Effector memory CD8-positive, alpha-beta T cell (primary cell): ENCODE measurements at regions not wholly inside any gene's neighbourhood (a gene's known extent, or its start where the extent isn't known, plus 50 kb on each side); places are given as distances from the start of the nearest gene placed in this dataset.

ENCODE experiments used
- ATAC-seq: fragments of 150-1000 bp; cut with Tn5 transposase; replicated peaks from 2 replicates; pipeline ENCODE4 v1.10.0; 2021; ENCODE audit warnings: mild to moderate bottlenecking, moderate library complexity
- DNase-seq, 3 experiments: peaks; one replicate each; pipeline ENCODE4 v3.0.0; 2021
- H3K27ac Mint-ChIP-seq, 2 donors: one replicate each; pipeline ENCODE4 v1.8.0; 2022; ENCODE audit warnings: mild to moderate bottlenecking in 2 of 2, mixed read lengths in 2 of 2, moderate library complexity in 2 of 2
- H3K27me3 Mint-ChIP-seq, 2 donors: one replicate each; pipeline ENCODE4 v1.8.0; 2022; ENCODE audit warnings: mixed read lengths in 2 of 2
- H3K36me3 Mint-ChIP-seq: one replicate; pipeline ENCODE4 v1.8.0; 2022; ENCODE audit warnings: mild to moderate bottlenecking, moderate library complexity, mixed read lengths; ENCODE audit not compliant: insufficient read depth
- H3K4me1 Mint-ChIP-seq, 2 donors: one replicate each; pipeline ENCODE4 v1.8.0; 2022; ENCODE audit warnings: low read depth in 2 of 2, mixed read lengths in 2 of 2
- H3K4me3 Mint-ChIP-seq, 2 donors: one replicate each; pipeline ENCODE4 v1.8.0; 2022; ENCODE audit warnings: mild to moderate bottlenecking in 2 of 2, mixed read lengths in 2 of 2, moderate library complexity in 2 of 2
- H3K9me3 Mint-ChIP-seq, 2 donors: one replicate each; pipeline ENCODE4 v1.8.0; 2022; ENCODE audit warnings: mixed read lengths in 2 of 2

DNA sequence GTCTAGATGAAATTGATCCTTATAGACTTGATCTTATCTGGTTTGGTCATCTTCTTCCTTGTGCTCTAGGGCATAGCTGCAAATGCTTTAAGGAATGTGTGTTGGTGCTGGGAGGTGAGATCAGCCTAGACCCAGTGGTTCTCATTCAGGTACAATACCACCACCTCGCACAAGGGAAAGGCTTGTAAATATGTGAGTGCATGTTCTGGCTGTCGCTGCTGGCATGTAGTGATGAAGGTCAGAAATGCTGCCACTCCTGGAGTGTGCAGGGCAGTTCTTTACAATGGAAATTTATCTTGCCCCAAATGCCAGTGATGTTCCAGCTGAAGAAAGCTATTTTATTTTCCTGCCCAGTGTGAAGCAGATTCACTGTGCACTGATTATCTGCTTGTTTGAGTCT, 900.9 kb downstream of the QKI start:
- no peaks in the 10 kb centered on the region for H3K4me1 Mint-ChIP-seq
- H3K36me3 Mint-ChIP-seq: no peaks in the 10 kb centered on the region
- no peak for ATAC-seq
- no peaks in the 10 kb centered on the region for H3K27me3 Mint-ChIP-seq
- no peaks in the 10 kb centered on the region for H3K9me3 Mint-ChIP-seq
- no peak overlapping the region for H3K4me3 Mint-ChIP-seq
- DNase-seq: no peak
- no peak overlapping the region for H3K27ac Mint-ChIP-seq

DNA sequence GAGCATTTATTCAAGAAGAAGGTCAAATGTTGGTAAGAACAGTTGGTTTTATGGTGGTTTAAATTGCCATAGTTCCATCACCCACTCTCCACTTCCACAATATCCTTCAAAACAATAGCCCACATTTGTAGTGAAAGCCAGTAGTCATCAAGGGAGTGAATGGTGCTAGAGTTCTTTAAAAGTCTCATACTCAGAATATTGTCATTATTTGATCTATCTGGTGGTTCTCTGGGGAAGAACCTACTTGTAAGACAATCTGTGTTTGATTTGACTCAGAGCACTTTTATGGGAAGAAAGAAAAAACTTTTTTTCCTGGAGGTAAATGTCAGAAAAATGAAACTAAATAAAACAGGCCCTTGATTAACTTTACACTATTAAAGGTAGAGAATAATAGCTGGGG, 893.8 kb downstream of the QKI start:
- DNase-seq: no peak
- Mint-ChIP-seq H3K9me3 (peaks cover under 1 to 3% of the 10 kb centered on the region in 2 donors), H3K4me1 (no peaks in the 10 kb centered on the region), H3K27me3 (no peaks in the 10 kb centered on the region), H3K4me3 (no peak overlapping the region), H3K36me3 (no peaks in the 10 kb centered on the region), H3K27ac (no peak overlapping the region)
- no peak for ATAC-seq

DNA sequence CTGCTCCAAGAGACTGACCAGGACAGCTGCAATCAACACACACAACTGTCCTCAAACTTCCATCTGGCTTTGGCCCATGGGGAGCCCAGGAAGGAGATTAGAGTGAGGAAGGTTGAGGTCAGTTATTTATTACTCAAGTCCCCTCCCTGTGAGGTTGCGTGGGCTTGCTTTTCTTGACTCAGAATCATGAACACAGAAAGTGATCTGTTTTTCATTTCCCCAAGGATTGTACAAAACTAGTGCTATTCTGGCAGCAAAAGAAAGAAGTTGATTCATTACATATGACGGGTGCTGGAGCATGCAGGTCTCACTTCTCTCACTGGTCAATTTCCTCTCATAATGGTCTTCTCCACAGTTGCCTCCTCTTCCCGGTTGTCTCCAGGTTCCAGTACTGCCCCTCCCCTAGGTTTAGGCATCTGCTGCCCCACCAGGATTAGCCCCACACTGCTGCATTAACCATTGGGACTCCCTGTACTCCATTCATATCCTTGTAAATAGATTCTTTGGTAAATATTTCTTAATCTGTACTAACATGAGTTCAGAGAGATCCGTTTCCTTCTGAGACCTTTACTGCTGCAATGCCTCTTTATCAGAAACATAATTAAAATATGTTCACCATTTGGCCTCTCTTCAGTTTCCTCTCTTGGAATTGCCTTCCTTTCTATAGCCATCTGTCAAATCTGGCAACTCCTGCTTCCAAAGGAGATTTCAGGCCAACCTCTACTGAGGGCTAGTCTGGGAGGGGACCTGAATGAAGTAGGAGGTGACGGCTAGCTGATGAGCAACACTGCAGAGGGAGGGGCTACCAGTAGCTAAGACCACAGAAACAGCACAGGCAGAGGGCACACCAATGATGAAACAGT, 888.8 kb downstream of the QKI start:
- DNase-seq (no peak), ATAC-seq (no peak)
- Mint-ChIP-seq H3K4me3 (no peak overlapping the region), H3K4me1 (no peaks in the 10 kb centered on the region), H3K27ac (no peak overlapping the region), H3K27me3 (no peaks in the 10 kb centered on the region), H3K9me3 (peaks cover 2 to 16% of the 10 kb centered on the region in 2 donors), H3K36me3 (no peaks in the 10 kb centered on the region)

DNA sequence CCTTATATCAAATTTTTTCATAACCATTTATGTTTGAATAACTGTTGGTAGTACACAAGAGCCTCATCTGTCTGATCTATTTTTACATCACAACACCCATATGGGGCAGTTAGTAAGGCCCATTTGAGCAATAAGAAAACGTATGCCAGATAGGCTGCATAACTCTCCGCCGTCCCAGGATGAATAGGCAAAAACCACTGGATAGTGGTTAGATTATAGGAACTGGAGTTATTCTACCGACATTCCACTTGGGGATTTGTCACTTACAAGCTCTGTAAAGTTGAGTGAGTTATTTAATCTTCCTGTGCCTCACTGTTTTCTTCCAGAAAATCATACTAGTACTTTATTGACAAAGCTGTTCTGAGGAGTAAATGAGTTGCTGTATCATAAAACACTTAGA, 881.9 kb downstream of the QKI start:
- Mint-ChIP-seq H3K27ac (no peak overlapping the region), H3K27me3 (no peaks in the 10 kb centered on the region), H3K9me3 (peaks cover 2 to 8% of the 10 kb centered on the region in 2 donors), H3K36me3 (no peaks in the 10 kb centered on the region), H3K4me3 (no peak overlapping the region), H3K4me1 (no peaks in the 10 kb centered on the region)
- ATAC-seq: no peak
- no peak for DNase-seq

DNA sequence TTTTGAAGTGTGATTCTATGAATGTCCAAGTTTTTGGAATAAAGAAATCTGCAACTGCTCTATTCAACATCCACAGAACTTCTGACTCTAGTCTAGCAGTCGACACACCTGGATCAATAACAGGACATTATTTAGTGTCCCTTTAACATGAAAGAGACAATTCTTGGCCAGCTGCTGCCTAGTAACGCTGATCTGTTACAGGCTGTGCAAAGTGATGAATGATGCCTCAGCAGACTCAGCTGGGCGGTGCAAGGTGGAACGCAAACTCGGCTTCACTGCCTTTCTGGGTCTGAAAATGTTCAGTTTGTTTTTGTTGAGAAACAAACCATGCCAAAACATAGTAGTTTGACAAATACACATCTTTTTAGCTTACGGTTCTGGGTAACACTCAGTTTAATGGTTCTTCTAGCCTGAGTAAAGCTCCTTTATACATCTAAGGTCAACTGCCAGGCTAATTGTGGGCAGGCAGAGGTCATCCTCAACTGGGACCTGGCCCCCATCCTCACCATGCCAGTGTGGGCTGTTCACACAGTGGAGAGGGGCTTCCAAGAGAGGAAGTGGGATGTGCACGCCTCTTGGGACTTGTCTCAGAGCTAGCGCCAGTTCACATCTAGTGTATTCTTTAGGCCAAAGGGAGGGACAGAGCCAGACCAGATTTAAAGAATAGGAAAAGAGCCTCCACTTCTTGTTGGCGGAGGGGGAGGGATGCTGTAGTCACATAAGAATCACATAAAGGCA, 879.7 kb downstream of the QKI start:
- ATAC-seq (no peak), DNase-seq (no peak)
- H3K9me3 Mint-ChIP-seq: peaks cover 2 to 3% of the 10 kb centered on the region in 2 donors
- no peaks in the 10 kb centered on the region for H3K36me3 Mint-ChIP-seq
- no peak overlapping the region for H3K27ac Mint-ChIP-seq
- no peaks in the 10 kb centered on the region for H3K4me1 Mint-ChIP-seq
- no peak overlapping the region for H3K4me3 Mint-ChIP-seq
- H3K27me3 Mint-ChIP-seq: no peaks in the 10 kb centered on the region

DNA sequence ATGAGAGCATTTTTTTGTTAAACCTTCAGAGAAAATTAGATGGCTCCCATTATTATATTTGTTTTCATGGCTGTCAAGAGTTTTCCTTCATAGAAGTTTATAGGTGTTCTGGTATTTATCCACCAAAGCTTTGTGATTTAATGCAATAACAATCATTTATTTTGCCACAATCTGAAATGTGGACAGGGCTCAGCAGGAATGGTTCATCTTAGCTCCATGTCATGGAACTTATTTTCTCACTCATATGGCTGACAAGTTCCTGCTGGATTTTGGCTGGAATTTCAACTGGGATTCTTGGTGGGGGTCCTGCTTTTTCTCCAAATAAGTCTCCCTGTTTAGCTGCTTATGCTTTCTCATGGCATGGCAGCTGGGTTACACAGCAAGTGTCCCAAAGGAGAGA, 876.7 kb downstream of the QKI start:
- Mint-ChIP-seq H3K36me3 (no peaks in the 10 kb centered on the region), H3K4me1 (no peaks in the 10 kb centered on the region), H3K27me3 (no peaks in the 10 kb centered on the region), H3K4me3 (no peak overlapping the region), H3K27ac (no peak overlapping the region), H3K9me3 (no peaks in the 10 kb centered on the region)
- ATAC-seq (no peak), DNase-seq (no peak)

DNA sequence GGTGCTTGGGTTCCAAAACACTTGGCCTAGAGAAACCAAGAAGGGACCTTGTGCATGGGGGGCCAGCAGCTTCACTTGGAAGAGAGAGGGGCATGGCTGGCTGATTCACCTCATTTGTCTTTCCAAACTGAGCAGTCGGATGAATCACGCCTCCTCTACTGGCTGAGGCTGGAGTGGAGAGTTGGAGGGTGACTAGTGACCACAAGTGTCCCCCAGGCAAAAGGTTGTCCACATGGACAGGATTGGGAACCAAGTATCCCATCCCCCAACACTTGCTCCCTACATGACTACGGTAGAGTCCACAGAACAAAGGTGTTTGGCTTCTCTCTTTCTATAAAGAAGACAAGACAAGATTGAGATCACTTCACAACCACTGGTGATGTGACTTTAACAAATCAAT, 875.6 kb downstream of the QKI start:
- DNase-seq: no peak
- Mint-ChIP-seq H3K4me3 (no peak overlapping the region), H3K9me3 (no peaks in the 10 kb centered on the region), H3K27me3 (no peaks in the 10 kb centered on the region), H3K27ac (no peak overlapping the region), H3K36me3 (no peaks in the 10 kb centered on the region), H3K4me1 (no peaks in the 10 kb centered on the region)
- ATAC-seq: no peak

DNA sequence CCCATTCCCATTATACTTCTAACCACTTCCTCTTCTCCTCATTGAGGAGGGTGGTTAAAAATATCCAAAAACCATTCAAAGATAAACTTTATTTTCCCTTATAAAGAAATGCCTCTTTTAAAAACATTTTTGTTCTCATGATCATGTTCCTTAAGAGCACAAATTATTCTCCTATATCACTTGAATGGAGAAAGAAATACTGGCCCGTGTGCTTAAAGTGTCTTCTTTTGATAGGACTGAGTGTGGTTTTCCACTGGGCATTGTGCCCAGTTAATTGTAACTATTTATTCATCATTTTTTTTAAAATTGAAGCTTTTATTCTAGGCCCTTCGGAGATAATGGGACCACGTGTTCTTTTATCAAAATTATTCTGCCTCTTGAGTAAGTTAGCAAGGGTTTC, 871.5 kb downstream of the QKI start:
- Mint-ChIP-seq H3K9me3 (peaks cover 0 to 2% of the 10 kb centered on the region in 2 donors), H3K27ac (no peak overlapping the region), H3K27me3 (no peaks in the 10 kb centered on the region), H3K4me1 (no peaks in the 10 kb centered on the region), H3K36me3 (no peaks in the 10 kb centered on the region), H3K4me3 (no peak overlapping the region)
- DNase-seq (no peak), ATAC-seq (no peak)

DNA sequence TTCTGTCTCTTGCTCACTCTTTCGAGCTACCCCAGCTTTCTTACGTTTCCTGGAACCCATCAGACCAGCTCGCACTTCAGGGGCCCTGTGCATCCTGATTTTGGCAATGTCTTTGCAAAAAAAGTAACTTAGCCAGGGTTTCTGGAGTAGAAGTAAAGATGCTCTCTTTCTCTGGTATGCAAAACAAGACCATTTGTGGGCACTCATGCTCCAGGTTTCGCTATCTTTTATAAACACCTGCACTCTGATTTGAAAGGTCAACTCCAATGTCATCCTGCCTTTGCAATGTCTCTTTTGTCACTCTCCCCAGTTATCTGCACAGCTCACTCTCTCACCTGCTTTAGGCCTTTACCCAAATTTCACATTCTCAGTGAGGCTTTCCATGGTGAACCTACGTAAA, 869.1 kb downstream of the QKI start:
- H3K4me3 Mint-ChIP-seq: no peak overlapping the region
- DNase-seq (no peak), ATAC-seq (no peak)
- peaks cover 3 to 4% of the 10 kb centered on the region in 2 donors for H3K9me3 Mint-ChIP-seq
- no peaks in the 10 kb centered on the region for H3K4me1 Mint-ChIP-seq
- H3K27me3 Mint-ChIP-seq: no peaks in the 10 kb centered on the region
- H3K36me3 Mint-ChIP-seq: no peaks in the 10 kb centered on the region
- no peak overlapping the region for H3K27ac Mint-ChIP-seq

DNA sequence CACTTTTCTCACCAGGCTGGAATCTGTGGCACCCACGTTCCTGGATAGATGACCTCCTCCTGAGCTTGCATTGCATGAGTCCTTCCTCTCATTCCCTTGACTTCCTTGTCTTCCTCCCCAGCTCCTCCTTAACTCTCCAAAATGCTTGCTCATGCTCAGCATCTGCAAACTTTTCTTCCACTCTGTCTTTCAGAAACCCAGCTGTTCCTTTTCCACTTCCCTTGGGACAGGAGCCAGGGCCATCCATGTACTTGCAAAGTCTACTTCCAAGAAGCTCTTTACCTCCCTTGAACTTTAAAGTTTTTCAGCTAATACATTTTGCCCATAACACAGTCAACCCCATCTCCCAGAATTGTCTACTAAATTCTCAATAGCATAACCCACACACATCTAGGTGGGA, 861.7 kb downstream of the QKI start:
- no peaks in the 10 kb centered on the region for H3K4me1 Mint-ChIP-seq
- H3K36me3 Mint-ChIP-seq: no peaks in the 10 kb centered on the region
- no peaks in the 10 kb centered on the region for H3K27me3 Mint-ChIP-seq
- H3K9me3 Mint-ChIP-seq: peaks cover 5 to 14% of the 10 kb centered on the region in 2 donors
- ATAC-seq: no peak
- no peak for DNase-seq
- no peak overlapping the region for H3K4me3 Mint-ChIP-seq
- no peak overlapping the region for H3K27ac Mint-ChIP-seq

DNA sequence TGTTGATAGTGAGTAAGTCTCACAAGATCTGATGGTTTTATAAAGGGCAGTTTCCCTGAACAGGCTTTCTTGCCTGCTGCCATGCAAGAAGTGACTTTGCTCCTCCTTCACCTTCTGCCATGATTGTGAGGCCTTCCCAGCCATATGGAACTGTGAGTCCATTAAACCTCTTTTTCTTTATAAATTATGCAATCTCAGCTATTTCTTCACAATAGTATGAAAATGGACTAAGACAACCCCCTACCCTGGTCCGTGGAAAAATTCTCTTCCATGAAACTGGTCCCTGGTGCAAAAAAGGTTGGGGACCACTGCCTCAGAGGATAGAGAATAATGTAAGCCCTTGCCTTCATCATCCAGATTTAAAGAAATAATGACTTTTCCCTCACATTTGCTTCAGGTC, 861.3 kb downstream of the QKI start:
- Mint-ChIP-seq H3K9me3 (peaks cover 5 to 14% of the 10 kb centered on the region in 2 donors), H3K4me3 (no peak overlapping the region), H3K27me3 (no peaks in the 10 kb centered on the region), H3K36me3 (no peaks in the 10 kb centered on the region), H3K4me1 (no peaks in the 10 kb centered on the region), H3K27ac (no peak overlapping the region)
- DNase-seq: no peak
- ATAC-seq: no peak

DNA sequence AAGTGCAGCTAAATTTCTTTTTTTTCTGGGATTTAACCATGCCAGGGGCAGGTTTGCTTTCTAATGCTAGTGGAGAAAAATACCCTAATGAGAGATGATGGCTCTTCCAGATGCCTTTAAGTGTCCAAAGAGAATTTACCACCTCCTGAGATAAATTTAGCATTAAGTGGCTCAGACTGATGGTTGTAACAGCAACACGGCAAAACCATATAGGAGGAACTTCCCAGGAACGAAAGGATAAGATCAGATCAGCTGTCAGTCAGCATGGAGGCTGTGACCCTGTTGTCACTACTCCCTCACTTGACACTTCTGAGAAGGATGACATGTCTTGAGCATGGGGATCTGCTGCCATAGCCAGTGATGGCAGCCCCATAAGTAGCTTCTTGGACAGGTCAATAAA, 860.0 kb downstream of the QKI start:
- Mint-ChIP-seq H3K4me1 (no peaks in the 10 kb centered on the region), H3K27me3 (no peaks in the 10 kb centered on the region), H3K36me3 (no peaks in the 10 kb centered on the region), H3K4me3 (no peak overlapping the region), H3K27ac (no peak overlapping the region), H3K9me3 (peaks cover 8 to 21% of the 10 kb centered on the region in 2 donors)
- ATAC-seq: no peak
- no peak for DNase-seq

DNA sequence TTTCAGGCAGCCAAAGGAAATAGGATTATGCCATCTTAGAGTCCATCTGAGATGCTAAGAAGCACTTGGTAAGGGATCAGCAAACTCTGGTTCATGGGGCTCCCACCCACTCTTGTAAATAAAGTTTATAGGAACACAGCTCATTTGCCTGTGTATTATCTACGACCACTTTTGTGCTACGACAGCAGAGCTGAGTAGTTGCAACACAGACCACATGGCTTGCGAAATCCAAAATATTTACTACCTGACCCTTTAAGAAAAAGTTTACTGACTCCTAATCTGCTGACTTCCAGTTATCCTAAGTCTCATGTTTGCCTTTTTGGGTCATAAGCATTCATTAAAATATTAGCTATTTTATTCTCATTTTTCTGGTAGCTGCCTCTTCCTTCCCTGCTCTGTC, 859.0 kb downstream of the QKI start:
- Mint-ChIP-seq H3K9me3 (peaks cover 8 to 17% of the 10 kb centered on the region in 2 donors), H3K36me3 (no peaks in the 10 kb centered on the region), H3K27me3 (no peaks in the 10 kb centered on the region), H3K27ac (no peak overlapping the region), H3K4me1 (no peaks in the 10 kb centered on the region), H3K4me3 (no peak overlapping the region)
- ATAC-seq (no peak), DNase-seq (no peak)

DNA sequence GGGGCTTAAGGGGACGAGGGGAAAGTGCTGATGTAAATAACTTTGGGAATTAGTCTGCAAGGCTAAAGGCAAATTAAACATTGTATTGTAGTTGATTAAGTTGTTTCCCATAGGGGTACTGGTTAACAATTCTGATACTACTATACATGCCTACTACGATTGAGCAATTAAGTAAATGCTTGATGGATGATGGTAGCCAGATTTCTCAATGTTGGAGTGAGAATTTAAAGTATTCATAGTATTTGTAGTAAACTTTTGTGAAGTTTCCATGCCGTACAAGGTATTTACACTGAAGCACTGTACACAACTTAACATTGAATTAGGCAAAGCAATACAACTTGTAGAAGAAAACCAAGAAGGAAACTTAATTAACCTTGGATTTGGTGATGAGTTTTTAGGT, 852.3 kb downstream of the QKI start:
- H3K4me3 Mint-ChIP-seq: no peak overlapping the region
- H3K27me3 Mint-ChIP-seq: no peaks in the 10 kb centered on the region
- H3K4me1 Mint-ChIP-seq: no peaks in the 10 kb centered on the region
- DNase-seq (no peak), ATAC-seq (no peak)
- H3K27ac Mint-ChIP-seq: no peak overlapping the region
- H3K9me3 Mint-ChIP-seq: peaks cover 9 to 13% of the 10 kb centered on the region in 2 donors
- no peaks in the 10 kb centered on the region for H3K36me3 Mint-ChIP-seq
